ENCODE measurements at regions not wholly inside any gene's neighbourhood (a gene's known extent, or its start where the extent isn't known, plus 50 kb on each side); places are given as distances from the start of the nearest gene placed in this dataset.

DNA sequence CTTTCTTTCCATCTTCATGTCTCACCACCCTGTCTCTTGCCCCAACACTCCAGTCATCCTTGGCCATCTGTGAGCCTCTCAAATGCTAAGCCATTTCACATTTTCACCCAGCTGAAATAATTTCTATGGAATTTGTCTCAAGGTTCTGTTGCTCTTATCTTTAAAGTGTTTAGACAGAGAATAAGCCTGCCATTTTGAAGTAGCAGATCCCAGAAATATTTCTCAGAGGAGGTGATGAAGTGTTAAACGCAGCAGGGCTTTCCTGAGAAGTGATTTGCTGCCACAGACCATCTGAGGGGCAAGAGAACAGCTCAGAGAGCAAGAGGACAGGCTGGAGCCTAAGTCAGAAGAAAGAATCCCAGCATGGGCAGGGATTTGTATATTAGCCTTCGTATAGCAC is 71.6 kb upstream of the CLMN start:
- no peak for TF ChIP-seq CTCF (IDR thresholded peaks at IDR 0.05)
- H3K27ac Mint-ChIP-seq, result no peak overlapping the region
- H3K9me3 Mint-ChIP-seq, result no peaks in the 10 kb centered on the region; the same call in 1 of the 2 replicates
- H3K4me1 Mint-ChIP-seq (ENCODE audit: low read depth), result peaks cover 7% of the 10 kb centered on the region
- peaks cover 5% of the 10 kb centered on the region; the same call in 1 of the 2 replicates for H3K27me3 Mint-ChIP-seq (ENCODE audit: insufficient read depth)
- no peak overlapping the region for H3K4me3 Mint-ChIP-seq
- no peak for DNase-seq
- H3K36me3 Mint-ChIP-seq (ENCODE audit: low read depth), result no peaks in the 10 kb centered on the region

GRCh38 chr14:95389471-95390011 is 69.8 kb upstream of the CLMN start:
- H3K27ac Mint-ChIP-seq, result no peak overlapping the region
- H3K4me1 Mint-ChIP-seq (ENCODE audit: low read depth), result peaks cover 7% of the 10 kb centered on the region
- no peak overlapping the region for H3K4me3 Mint-ChIP-seq
- no peak for DNase-seq
- H3K9me3 Mint-ChIP-seq, result no peaks in the 10 kb centered on the region; the same call in 1 of the 2 replicates
- no peaks in the 10 kb centered on the region for H3K36me3 Mint-ChIP-seq (ENCODE audit: low read depth)
- peaks cover 7% of the 10 kb centered on the region for H3K27me3 Mint-ChIP-seq (ENCODE audit: insufficient read depth)
- no peak for TF ChIP-seq CTCF (IDR thresholded peaks at IDR 0.05)

DNA sequence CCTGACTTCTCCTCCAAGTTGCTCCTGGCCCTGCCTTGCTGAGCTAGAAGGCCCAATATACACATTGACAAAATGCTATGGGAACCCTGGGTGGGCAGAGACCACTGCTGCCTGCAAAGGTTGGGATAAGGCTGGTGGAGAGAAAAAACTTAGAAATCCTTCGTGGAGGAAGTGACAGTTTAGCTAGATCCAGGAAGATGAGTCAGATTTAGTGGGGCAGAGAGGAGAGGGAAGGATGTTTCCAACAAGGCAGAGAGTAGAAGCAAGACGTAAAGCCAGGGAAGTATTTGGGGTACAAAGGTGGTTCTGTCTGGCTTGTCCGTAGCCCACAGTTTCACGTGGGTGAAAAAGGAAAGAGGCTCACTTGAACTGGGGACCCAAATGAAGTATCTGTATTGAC is 69.0 kb upstream of the CLMN start:
- H3K4me3 Mint-ChIP-seq, result no peak overlapping the region
- H3K36me3 Mint-ChIP-seq (ENCODE audit: low read depth), result no peaks in the 10 kb centered on the region
- peaks cover 7% of the 10 kb centered on the region for H3K4me1 Mint-ChIP-seq (ENCODE audit: low read depth)
- no peaks in the 10 kb centered on the region; the same call in 1 of the 2 replicates for H3K9me3 Mint-ChIP-seq
- H3K27ac Mint-ChIP-seq, result no peak overlapping the region
- peaks cover 8% of the 10 kb centered on the region for H3K27me3 Mint-ChIP-seq (ENCODE audit: insufficient read depth)
- no peak for TF ChIP-seq CTCF (IDR thresholded peaks at IDR 0.05)
- DNase-seq, result no peak

DNA sequence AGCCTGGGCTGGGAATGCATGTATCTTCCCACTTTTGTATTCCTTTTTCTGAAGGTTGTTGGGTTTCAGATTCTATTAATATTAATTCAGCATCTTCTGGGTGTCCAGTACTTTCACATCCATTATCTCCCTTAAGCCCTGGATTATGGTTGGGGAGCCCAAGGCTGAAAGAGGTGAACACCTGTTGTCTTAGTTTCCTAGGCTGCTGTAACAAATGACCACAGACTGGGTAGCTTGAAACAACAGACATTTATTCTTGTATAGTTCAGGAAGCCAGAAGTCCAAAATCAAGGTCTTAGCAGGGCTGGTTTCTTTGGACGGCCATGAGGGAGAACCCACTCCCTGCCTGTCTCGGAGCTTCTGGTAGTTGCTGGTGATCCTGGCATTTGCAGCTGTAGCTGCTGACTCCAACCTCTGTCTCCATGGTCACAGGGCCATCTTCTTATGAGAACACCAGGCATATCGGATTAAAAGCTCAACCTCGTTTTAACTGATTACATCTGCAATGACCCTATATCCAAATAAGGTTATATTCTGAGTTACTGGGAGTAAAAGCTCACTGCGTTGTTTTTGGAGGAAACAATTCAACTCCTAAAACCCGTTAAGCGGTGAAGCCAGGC is 68.2 kb upstream of the CLMN start:
- TF ChIP-seq CTCF (IDR thresholded peaks at IDR 0.05), result no peak
- no peak overlapping the region for H3K27ac Mint-ChIP-seq
- peaks cover 6% of the 10 kb centered on the region for H3K27me3 Mint-ChIP-seq (ENCODE audit: insufficient read depth)
- peaks cover 7% of the 10 kb centered on the region for H3K4me1 Mint-ChIP-seq (ENCODE audit: low read depth)
- no peak for DNase-seq
- no peaks in the 10 kb centered on the region; the same call in 1 of the 2 replicates for H3K9me3 Mint-ChIP-seq
- no peaks in the 10 kb centered on the region for H3K36me3 Mint-ChIP-seq (ENCODE audit: low read depth)
- H3K4me3 Mint-ChIP-seq, result no peak overlapping the region

DNA sequence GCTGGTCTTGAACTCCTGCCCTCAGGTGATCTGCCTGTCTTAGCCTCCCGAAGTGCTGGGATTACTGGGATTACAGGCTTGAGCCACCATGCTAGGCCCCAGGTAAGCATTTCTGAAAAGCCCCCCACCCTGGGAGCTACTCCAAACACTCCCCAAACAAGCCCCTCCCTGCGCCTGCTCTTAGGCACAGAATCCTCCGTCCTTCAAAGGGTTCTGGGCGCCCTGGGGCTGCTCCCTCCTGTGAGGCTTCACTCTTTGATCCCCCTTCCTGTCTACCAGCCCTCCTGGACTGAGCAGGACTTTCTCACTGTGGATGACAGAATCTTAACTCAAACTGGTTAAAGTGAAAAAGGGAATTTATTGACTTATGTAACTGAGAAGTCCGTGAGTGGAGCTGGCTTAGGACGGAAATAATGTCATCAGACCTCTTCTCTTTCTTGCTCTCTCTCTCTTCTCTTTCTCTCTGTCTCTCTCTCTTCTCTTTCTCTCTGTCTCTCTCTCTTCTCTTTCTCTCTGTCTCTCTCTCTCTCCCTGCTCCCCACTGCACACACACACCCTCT is 66.9 kb upstream of the CLMN start:
- Mint-ChIP-seq H3K9me3 (no peaks in the 10 kb centered on the region; the same call in 1 of the 2 replicates), H3K27ac (no peak overlapping the region), H3K27me3 (ENCODE audit: insufficient read depth) (peaks cover 13% of the 10 kb centered on the region), H3K4me1 (ENCODE audit: low read depth) (peaks cover 7% of the 10 kb centered on the region), H3K4me3 (no peak overlapping the region), H3K36me3 (ENCODE audit: low read depth) (no peaks in the 10 kb centered on the region; the same call in 1 of the 2 replicates)
- DNase-seq, result no peak
- TF ChIP-seq CTCF (IDR thresholded peaks at IDR 0.05), result no peak

All from HFFc6 (cell line).